ENCODE measurements at regions not wholly inside any gene's neighbourhood (a gene's known extent, or its start where the extent isn't known, plus 50 kb on each side); places are given as distances from the start of the nearest gene placed in this dataset.

DNA sequence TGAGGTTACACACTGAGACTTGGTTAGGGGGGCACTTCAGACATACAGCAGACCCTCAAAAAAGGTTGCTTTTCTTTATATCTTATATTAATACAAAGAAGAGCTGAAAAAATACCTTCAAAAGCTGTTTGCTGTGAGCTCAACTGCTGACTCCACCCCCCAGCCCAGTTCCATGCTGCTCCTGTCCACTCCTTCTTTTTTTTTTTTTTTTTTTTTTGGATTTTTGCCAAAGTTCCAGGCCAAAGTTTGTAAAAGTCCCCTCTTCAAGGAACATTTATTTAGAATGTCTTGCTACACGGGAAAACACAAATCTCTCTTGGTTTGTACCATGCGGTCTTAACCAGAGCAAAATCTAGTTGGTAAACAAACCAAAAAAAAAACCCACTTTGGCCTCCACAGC, 85.3 kb upstream of the AKAP12 start:
- TF ChIP-seq, protein P1, sequence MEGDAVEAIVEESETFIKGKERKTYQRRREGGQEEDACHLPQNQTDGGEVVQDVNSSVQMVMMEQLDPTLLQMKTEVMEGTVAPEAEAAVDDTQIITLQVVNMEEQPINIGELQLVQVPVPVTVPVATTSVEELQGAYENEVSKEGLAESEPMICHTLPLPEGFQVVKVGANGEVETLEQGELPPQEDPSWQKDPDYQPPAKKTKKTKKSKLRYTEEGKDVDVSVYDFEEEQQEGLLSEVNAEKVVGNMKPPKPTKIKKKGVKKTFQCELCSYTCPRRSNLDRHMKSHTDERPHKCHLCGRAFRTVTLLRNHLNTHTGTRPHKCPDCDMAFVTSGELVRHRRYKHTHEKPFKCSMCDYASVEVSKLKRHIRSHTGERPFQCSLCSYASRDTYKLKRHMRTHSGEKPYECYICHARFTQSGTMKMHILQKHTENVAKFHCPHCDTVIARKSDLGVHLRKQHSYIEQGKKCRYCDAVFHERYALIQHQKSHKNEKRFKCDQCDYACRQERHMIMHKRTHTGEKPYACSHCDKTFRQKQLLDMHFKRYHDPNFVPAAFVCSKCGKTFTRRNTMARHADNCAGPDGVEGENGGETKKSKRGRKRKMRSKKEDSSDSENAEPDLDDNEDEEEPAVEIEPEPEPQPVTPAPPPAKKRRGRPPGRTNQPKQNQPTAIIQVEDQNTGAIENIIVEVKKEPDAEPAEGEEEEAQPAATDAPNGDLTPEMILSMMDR (IDR thresholded peaks at IDR 0.05) = no peak
- TF ChIP-seq POLR2A (IDR thresholded peaks at IDR 0.05) = no peak
- Histone ChIP-seq H3K4me1 (no peaks in the 10 kb centered on the region), H3K4me3 (no peak overlapping the region), H3K36me3 (ENCODE audit: low read depth, missing control alignments) (no peaks in the 10 kb centered on the region), H3K9me3 (no peaks in the 10 kb centered on the region), H3K27me3 (no peaks in the 10 kb centered on the region), H3K27ac (no peak overlapping the region)
- DNase-seq = peak; percentile 71
- WGBS, 2 donors = 48 to 50% methylated on average over 2 of the region's 2 CpGs
- intact Hi-C loops (cut with DNase I; ENCODE audit: low total_unique reads) = no loop called here

DNA sequence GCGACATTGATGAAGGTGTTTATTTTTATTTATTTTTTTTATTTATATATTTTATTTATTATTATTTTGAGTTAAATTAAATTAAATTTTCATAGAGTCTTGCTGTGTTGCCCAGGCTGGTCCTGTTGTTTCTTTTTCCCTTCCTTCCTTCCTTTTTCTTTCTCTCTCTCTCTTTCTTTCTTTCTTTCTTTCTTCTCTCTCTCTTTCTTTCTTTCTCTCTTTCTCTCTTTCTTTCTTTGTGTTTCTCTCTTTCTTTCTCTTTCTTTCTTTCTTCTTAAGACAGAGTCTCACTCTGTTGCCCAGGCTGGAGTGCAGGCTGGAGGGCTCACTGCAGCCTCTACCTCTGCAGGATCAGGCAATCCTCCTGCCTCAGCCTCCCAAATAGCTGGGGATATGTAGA, 84.7 kb upstream of the AKAP12 start:
- WGBS, 2 donors = 97 to 100% methylated on average over 1 of the region's 1 CpG
- H3K4me1 ChIP-seq = no peaks in the 10 kb centered on the region

DNA sequence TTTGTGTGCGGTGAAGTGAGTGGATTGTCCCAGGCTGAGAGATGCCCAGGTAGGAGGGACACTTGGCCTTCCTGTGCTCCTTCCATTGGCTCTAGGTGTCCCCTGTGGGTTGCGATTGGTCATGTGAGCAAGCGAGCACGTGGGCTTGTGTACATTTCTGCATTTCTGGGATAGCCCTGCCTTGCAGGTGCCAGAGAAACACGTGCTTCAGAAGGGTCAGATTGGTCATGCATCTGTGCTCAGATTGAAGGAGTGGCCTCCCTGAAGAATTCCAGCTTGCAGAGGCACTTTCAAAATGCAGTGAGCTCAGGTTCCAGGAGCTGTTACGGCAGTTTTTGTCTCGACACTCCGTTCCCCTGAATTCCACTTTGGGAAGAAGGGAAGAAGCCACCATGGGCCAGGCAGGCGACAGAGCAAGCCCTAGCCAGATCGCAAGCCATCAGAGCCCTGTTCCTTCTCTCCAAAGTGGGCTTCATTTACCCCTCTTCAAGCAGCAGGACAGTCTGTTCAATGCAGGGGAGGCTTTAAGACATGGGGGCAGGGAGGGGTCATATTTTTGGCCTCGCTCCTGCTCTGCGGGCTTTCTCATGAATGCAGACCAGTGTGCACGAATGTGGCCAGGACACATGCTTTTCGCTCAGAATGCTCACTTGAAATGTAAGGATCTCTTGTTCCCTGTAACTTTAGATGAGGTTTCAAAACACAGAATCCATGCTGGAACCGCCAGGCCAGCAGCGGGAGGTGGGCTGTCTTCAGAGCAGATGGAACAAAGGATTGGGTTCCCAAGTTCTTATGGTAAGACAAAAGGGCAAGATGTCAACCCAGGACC, 78.6 kb upstream of the AKAP12 start:
- Histone ChIP-seq H3K4me1 (no peaks in the 10 kb centered on the region), H3K36me3 (ENCODE audit: low read depth, missing control alignments) (no peaks in the 10 kb centered on the region), H3K9me3 (no peaks in the 10 kb centered on the region), H3K27me3 (no peaks in the 10 kb centered on the region), H3K4me3 (no peak overlapping the region), H3K27ac (no peak overlapping the region)
- TF ChIP-seq, protein P1 (IDR thresholded peaks at IDR 0.05) = no peak
- no peak for TF ChIP-seq POLR2A (IDR thresholded peaks at IDR 0.05)
- no peak for DNase-seq
- intact Hi-C loops (cut with DNase I; ENCODE audit: low total_unique reads) = no loop called here
- WGBS, 2 donors = 68 to 71% methylated on average over 14 to 16 of the region's 16 CpGs

More for the DNA sequence above, 84.7 kb upstream of the AKAP12 start:
- H3K4me3 ChIP-seq = no peak overlapping the region
- DNase-seq = no peak
- no peak overlapping the region for H3K27ac ChIP-seq
- no peaks in the 10 kb centered on the region for H3K27me3 ChIP-seq
- no peaks in the 10 kb centered on the region for H3K9me3 ChIP-seq
- TF ChIP-seq, protein P1 (IDR thresholded peaks at IDR 0.05) = no peak
- TF ChIP-seq POLR2A (IDR thresholded peaks at IDR 0.05) = no peak
- intact Hi-C loops (cut with DNase I; ENCODE audit: low total_unique reads) = no loop called here
- H3K36me3 ChIP-seq (ENCODE audit: low read depth, missing control alignments) = no peaks in the 10 kb centered on the region

DNA sequence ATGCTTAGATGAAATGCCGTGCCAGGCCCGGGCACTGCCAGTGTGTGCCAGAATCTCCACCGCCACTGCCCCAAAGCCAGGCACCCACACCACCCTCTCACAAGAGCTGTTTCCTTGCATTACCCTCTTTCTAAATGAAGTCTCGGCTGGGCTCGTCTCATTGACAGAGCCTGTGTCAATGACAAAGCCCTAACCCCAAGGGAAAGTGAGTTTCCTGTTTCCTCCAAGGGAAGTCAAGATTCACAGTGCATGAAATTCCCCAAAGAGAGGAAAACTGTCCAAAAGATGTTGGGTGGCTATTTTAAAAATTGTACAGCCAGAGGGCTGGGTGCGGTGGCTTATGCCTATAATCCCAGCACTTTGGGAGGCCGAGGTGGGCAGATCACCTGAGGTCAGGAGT, 75.4 kb upstream of the AKAP12 start:
- Histone ChIP-seq H3K9me3 (no peaks in the 10 kb centered on the region), H3K4me3 (no peak overlapping the region), H3K4me1 (no peaks in the 10 kb centered on the region), H3K27ac (no peak overlapping the region), H3K27me3 (no peaks in the 10 kb centered on the region), H3K36me3 (ENCODE audit: low read depth, missing control alignments) (no peaks in the 10 kb centered on the region)
- TF ChIP-seq, protein P1 (IDR thresholded peaks at IDR 0.05) = no peak
- no peak for TF ChIP-seq POLR2A (IDR thresholded peaks at IDR 0.05)
- intact Hi-C loops (cut with DNase I; ENCODE audit: low total_unique reads) = no loop called here
- 77 to 84% methylated on average over 6 to 7 of the region's 7 CpGs for WGBS, 2 donors
- no peak for DNase-seq

DNA sequence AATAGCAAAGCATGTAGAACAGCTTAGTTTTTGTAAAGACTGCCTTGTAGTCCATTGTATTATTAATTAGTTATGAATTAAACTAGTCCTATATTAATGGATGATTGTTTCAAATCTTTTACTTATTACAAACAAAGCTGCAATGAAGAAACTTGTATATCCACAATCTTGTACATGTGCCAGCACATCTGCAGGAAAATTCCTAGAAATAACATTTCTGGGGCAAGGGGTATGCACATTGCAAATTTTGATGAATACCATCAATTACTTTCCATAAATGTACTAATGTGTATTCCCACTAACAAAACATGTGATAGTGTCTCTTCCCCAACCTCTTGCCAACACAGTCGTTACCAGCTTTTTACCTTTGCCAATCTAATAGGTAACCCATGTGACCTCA, 73.6 kb upstream of the AKAP12 start:
- Histone ChIP-seq H3K27me3 (no peaks in the 10 kb centered on the region), H3K36me3 (ENCODE audit: low read depth, missing control alignments) (no peaks in the 10 kb centered on the region), H3K9me3 (no peaks in the 10 kb centered on the region), H3K4me3 (no peak overlapping the region), H3K27ac (no peak overlapping the region), H3K4me1 (no peaks in the 10 kb centered on the region)
- no peak for DNase-seq
- 83 to 85% methylated on average over 1 of the region's 1 CpG for WGBS, 2 donors
- intact Hi-C loops (cut with DNase I; ENCODE audit: low total_unique reads) = no loop called here
- TF ChIP-seq POLR2A (IDR thresholded peaks at IDR 0.05) = no peak
- TF ChIP-seq, protein P1 (IDR thresholded peaks at IDR 0.05) = no peak
